Retinal pigment epithelial cell (primary cell): ENCODE measurements at regions not wholly inside any gene's neighbourhood (a gene's known extent, or its start where the extent isn't known, plus 50 kb on each side); places are given as distances from the start of the nearest gene placed in this dataset.

Experiments used
- DNase-seq: peaks from one replicate; pipeline ENCODE4 v3.0.0-alpha.2; 2010; ENCODE audit warnings: low read depth
- H3K4me3 ChIP-seq: 2 replicates; pipeline ENCODE4 v1.5.1; 2011; ENCODE audit warnings: mild to moderate bottlenecking, low read length, control low read depth, moderate library complexity
- TF ChIP-seq, protein P1 (sequence below): conservative IDR thresholded peaks from 2 replicates; pipeline ENCODE4 v1.5.1; 2011; ENCODE audit warnings: low read depth, low read length, control low read depth, inconsistent platforms

DNA sequence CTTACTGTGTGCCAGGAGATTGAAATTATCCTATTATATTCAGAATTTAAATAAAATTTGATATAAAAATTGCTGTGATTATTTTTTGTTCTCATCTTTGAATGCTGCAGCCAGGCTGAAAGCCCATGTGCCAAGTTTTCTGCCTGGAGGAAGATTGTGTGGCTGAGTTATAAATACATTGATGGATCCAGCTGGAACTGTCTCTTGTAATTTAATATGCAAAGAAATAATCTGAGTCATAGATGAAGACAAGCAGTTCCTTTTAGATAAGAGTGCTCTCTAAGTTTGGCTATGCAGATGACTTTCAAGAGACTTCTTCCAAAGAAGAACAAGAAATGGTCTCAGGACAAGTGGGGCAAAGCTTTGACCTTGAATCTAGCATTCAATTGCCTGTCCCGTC is 871.0 kb downstream of the CDH11 start:
- no peak for DNase-seq
- TF ChIP-seq, protein P1, sequence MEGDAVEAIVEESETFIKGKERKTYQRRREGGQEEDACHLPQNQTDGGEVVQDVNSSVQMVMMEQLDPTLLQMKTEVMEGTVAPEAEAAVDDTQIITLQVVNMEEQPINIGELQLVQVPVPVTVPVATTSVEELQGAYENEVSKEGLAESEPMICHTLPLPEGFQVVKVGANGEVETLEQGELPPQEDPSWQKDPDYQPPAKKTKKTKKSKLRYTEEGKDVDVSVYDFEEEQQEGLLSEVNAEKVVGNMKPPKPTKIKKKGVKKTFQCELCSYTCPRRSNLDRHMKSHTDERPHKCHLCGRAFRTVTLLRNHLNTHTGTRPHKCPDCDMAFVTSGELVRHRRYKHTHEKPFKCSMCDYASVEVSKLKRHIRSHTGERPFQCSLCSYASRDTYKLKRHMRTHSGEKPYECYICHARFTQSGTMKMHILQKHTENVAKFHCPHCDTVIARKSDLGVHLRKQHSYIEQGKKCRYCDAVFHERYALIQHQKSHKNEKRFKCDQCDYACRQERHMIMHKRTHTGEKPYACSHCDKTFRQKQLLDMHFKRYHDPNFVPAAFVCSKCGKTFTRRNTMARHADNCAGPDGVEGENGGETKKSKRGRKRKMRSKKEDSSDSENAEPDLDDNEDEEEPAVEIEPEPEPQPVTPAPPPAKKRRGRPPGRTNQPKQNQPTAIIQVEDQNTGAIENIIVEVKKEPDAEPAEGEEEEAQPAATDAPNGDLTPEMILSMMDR = no peak
- H3K4me3 ChIP-seq = no peak overlapping the region

- no peak for DNase-seq
- TF ChIP-seq, protein P1 = no peak
- no peak overlapping the region for H3K4me3 ChIP-seq
These were observed 879.4 kb downstream of the CDH11 start for GRCh38 chr16:64242492-64242891.

DNA sequence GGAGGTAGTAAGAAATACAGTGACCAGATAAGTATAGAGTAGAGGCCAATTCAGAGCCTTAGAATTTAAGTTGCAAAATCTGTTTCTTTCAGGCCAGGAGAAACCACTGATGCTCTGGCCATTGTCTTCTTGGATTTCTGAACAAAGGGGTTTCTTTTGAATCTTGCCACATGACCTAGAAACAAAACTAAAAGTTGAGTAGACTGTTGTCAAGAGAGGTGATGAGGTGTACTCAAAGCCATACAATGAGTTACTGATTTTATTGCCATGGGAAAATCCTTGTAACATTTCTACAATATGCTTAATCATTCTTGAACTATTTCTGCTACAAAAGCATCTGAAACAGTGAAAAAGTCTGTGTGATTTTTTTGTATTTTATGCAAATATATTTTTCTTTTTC is 881.3 kb downstream of the CDH11 start:
- TF ChIP-seq, protein P1 = no peak
- H3K4me3 ChIP-seq = no peak overlapping the region
- DNase-seq = no peak

DNA sequence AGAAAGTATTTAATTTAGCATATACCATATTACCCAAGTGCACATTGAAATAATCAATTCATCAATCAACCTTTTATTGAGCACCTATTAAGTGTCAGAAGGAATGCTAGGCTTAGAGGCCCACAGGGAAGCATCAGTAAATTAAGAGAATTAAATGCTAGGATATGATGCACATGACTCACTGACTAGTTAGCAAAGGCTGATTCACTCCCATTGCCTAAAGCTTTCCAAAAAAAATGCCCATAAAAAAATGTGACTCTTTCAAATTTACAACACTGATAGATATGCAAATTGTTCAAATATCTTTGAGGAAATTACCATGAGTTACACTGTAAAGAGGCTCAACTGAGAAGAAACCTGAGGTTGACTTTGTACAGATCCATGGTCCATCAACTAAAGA is 883.3 kb downstream of the CDH11 start:
- TF ChIP-seq, protein P1 = no peak
- DNase-seq = no peak
- no peak overlapping the region for H3K4me3 ChIP-seq

DNA sequence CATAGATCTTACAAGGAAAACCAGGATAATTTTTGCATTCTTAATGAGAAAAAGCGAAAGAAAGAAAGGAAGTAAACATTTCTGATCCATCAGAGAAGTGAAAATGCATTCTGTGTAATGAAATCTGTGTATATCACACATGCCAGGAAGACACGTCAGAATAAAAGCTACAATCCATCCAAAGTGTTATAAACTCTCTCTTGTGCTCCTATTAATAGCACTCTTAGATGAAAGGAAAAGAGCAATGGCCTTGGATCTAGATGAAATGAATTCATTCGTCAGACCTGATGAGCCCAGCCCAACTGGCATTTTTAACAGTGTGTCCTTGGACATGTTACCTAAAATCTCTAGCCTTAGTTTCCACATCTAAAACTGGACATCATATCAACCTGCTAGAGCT is 885.5 kb downstream of the CDH11 start:
- no peak for DNase-seq
- TF ChIP-seq, protein P1 = no peak

GRCh38 chr16:64234200-64234599 is 887.7 kb downstream of the CDH11 start:
- no peak overlapping the region for H3K4me3 ChIP-seq
- no peak for DNase-seq
- TF ChIP-seq, protein P1 = no peak

More for the DNA sequence above, 885.5 kb downstream of the CDH11 start:
- H3K4me3 ChIP-seq = no peak overlapping the region

GRCh38 chr16:64225696-64226095 is 896.2 kb downstream of the CDH11 start:
- H3K4me3 ChIP-seq = no peak overlapping the region
- TF ChIP-seq, protein P1 = no peak
- DNase-seq = no peak
